PFSK-1 (cell line): ENCODE measurements at regions not wholly inside any gene's neighbourhood (a gene's known extent, or its start where the extent isn't known, plus 50 kb on each side); places are given as distances from the start of the nearest gene placed in this dataset.

Experiments
- POLR2AphosphoS5 ChIP-seq: IDR thresholded peaks from 2 replicates; pipeline ENCODE4 v1.6.1; 2012; ENCODE audit warnings: low read depth, mild to moderate bottlenecking, control low read depth, low read length, moderate library complexity
- REST ChIP-seq, 2 experiments: IDR thresholded peaks; 2 replicates each; pipeline versions ENCODE4 v1.6.1 to v1.8.0; 2011 to 2012; ENCODE audit warnings: low read depth in 2 of 2, low read length in 2 of 2, control low read depth in 1 of 2, inconsistent platforms in 1 of 2, mild to moderate bottlenecking in 1 of 2, moderate library complexity in 1 of 2; ENCODE audit not compliant: insufficient read depth in 1 of 2
- TAF1 ChIP-seq: IDR thresholded peaks from 2 replicates; pipeline ENCODE4 v1.6.1; 2012; ENCODE audit warnings: low read length, control low read depth, borderline replicate concordance; ENCODE audit not compliant: insufficient read depth

- TF ChIP-seq REST (IDR thresholded peaks at IDR 0.05; ENCODE audit: insufficient read depth in 1 of 2, low read depth in 2 of 2, low read length in 2 of 2) (no peak), TAF1 (no peak), POLR2AphosphoS5 (no peak)
These were observed 53.5 kb upstream of the PROK2 start for GRCh38 chr3:71838406-71838805.
